ENCODE measurements at regions not wholly inside any gene's neighbourhood (a gene's known extent, or its start where the extent isn't known, plus 50 kb on each side); places are given as distances from the start of the nearest gene placed in this dataset.

GRCh38 chr20:19813846-19814640 lies 56.0 kb downstream of the RIN2 start:
- TF ChIP-seq FOXP2 (optimal IDR thresholded peaks at IDR 0.05; ENCODE audit: borderline replicate concordance, extremely low read depth, extremely low read length, insufficient read depth) (no peak), POLR2AphosphoS5 (IDR thresholded peaks at IDR 0.05; ENCODE audit: low read depth, low read length) (no peak), REST (IDR thresholded peaks at IDR 0.05; ENCODE audit: insufficient read depth in 1 of 2, low read depth in 2 of 2, low read length in 2 of 2) (no peak), TAF1 (IDR thresholded peaks at IDR 0.05; ENCODE audit: borderline replicate concordance, insufficient read depth, low read length) (no peak), SIN3A (IDR thresholded peaks at IDR 0.05; ENCODE audit: borderline replicate concordance, insufficient read depth, low read length) (no peak)

DNA sequence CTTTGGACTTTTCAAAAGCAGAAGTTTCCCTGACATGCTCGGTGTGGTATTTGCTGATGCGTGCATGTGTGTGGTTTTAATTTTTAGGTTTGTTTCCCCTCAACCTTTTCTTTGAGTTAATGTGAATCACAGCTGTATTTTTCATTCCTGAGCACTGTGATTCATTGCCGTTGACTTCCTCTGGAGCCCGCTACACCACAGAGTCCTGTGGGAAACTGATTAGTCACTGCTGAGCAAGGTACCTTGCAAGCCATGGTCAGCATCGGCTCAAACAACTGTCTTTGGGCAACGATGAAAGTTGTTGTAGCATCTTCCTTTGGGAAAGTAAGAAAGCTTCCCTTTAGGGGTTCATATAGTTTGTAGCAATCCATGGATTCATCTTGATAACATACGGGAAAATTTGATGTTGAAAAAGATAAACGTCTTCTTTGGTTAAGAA lies 57.5 kb downstream of the RIN2 start:
- TF ChIP-seq SIN3A (IDR thresholded peaks at IDR 0.05; ENCODE audit: borderline replicate concordance, insufficient read depth, low read length) = no peak; the same call in 1 of the 2 replicates
- 0 out of 4 replicates have a peak, but pooled peaks of 1 of the 2 experiments have one; percentile 40 for TF ChIP-seq REST (IDR thresholded peaks at IDR 0.05; ENCODE audit: insufficient read depth in 1 of 2, low read depth in 2 of 2, low read length in 2 of 2)

- TF ChIP-seq REST (IDR thresholded peaks at IDR 0.05; ENCODE audit: insufficient read depth in 1 of 2, low read depth in 2 of 2, low read length in 2 of 2) (no peak), FOXP2 (optimal IDR thresholded peaks at IDR 0.05; ENCODE audit: borderline replicate concordance, extremely low read depth, extremely low read length, insufficient read depth) (no peak), POLR2AphosphoS5 (IDR thresholded peaks at IDR 0.05; ENCODE audit: low read depth, low read length) (no peak), SIN3A (IDR thresholded peaks at IDR 0.05; ENCODE audit: borderline replicate concordance, insufficient read depth, low read length) (no peak), TAF1 (IDR thresholded peaks at IDR 0.05; ENCODE audit: borderline replicate concordance, insufficient read depth, low read length) (no peak)
Measured at GRCh38 chr20:19816386-19816785, 58.3 kb downstream of the RIN2 start.

DNA sequence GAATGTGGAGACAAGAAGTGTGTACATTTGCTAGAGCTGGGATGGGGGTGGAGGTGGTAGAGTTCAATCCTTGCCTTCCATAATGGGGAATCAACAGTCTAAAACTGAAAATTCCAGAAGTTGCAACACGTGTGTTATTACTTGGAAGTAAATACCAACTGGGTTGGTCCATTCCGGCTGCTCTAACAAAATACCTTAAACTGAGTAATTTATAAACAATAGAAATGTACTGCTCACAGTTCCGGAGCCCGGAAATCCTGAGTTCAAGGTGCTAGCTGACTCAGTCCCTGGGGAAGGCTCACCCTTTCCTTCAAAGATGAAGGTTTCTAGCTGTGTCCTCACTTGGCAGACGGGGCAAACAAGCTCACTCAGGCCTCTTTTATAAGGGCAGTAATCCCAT lies 59.0 kb downstream of the RIN2 start:
- no peak for TF ChIP-seq TAF1 (IDR thresholded peaks at IDR 0.05; ENCODE audit: borderline replicate concordance, insufficient read depth, low read length)
- TF ChIP-seq FOXP2 (optimal IDR thresholded peaks at IDR 0.05; ENCODE audit: borderline replicate concordance, extremely low read depth, extremely low read length, insufficient read depth) = no peak
- TF ChIP-seq SIN3A (IDR thresholded peaks at IDR 0.05; ENCODE audit: borderline replicate concordance, insufficient read depth, low read length) = no peak
- TF ChIP-seq REST (IDR thresholded peaks at IDR 0.05; ENCODE audit: insufficient read depth in 1 of 2, low read depth in 2 of 2, low read length in 2 of 2) = no peak
- TF ChIP-seq POLR2AphosphoS5 (IDR thresholded peaks at IDR 0.05; ENCODE audit: low read depth, low read length) = no peak

Measured in PFSK-1 (cell line).